ENCODE measurements at regions not wholly inside any gene's neighbourhood (a gene's known extent, or its start where the extent isn't known, plus 50 kb on each side); places are given as distances from the start of the nearest gene placed in this dataset.

DNA sequence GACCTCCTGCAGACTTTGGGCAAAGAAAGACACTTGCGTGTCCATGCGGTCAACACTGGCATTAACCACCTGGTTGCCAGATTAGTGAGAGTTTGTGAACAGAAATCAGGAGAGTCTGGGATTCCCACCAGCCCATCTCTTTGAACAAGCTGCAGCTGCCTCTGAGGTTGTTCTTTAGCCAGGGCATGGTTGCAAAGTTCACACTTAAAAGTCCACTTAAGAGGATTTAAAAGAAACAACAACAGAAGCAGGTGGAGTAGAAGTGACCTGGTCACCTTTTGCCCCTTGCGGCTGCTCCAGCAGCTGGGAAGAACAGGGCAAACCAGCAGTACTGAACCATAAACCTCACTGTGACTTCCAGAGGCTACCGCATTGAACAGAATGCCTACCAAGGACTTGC, 97.3 kb downstream of the FOXB1 start (continued):
- TF ChIP-seq, protein P1, sequence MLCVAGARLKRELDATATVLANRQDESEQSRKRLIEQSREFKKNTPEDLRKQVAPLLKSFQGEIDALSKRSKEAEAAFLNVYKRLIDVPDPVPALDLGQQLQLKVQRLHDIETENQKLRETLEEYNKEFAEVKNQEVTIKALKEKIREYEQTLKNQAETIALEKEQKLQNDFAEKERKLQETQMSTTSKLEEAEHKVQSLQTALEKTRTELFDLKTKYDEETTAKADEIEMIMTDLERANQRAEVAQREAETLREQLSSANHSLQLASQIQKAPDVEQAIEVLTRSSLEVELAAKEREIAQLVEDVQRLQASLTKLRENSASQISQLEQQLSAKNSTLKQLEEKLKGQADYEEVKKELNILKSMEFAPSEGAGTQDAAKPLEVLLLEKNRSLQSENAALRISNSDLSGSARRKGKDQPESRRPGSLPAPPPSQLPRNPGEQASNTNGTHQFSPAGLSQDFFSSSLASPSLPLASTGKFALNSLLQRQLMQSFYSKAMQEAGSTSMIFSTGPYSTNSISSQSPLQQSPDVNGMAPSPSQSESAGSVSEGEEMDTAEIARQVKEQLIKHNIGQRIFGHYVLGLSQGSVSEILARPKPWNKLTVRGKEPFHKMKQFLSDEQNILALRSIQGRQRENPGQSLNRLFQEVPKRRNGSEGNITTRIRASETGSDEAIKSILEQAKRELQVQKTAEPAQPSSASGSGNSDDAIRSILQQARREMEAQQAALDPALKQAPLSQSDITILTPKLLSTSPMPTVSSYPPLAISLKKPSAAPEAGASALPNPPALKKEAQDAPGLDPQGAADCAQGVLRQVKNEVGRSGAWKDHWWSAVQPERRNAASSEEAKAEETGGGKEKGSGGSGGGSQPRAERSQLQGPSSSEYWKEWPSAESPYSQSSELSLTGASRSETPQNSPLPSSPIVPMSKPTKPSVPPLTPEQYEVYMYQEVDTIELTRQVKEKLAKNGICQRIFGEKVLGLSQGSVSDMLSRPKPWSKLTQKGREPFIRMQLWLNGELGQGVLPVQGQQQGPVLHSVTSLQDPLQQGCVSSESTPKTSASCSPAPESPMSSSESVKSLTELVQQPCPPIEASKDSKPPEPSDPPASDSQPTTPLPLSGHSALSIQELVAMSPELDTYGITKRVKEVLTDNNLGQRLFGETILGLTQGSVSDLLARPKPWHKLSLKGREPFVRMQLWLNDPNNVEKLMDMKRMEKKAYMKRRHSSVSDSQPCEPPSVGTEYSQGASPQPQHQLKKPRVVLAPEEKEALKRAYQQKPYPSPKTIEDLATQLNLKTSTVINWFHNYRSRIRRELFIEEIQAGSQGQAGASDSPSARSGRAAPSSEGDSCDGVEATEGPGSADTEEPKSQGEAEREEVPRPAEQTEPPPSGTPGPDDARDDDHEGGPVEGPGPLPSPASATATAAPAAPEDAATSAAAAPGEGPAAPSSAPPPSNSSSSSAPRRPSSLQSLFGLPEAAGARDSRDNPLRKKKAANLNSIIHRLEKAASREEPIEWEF (IDR thresholded peaks at IDR 0.05; ENCODE audit: insufficient replicate concordance, low read depth, low read length) = no peak
- TF ChIP-seq CEBPB (IDR thresholded peaks at IDR 0.05; ENCODE audit: borderline replicate concordance in 1 of 2, low read depth in 2 of 2, low read length in 2 of 2) (no peak), ESRRA (IDR thresholded peaks at IDR 0.05; ENCODE audit: low read length) (no peak), IKZF2 (IDR thresholded peaks at IDR 0.05) (no peak), PAX8 (IDR thresholded peaks at IDR 0.05) (no peak), RAD21 (IDR thresholded peaks at IDR 0.05; ENCODE audit: insufficient read depth, low read depth, low read length) (no peak), MYC (IDR thresholded peaks at IDR 0.05; ENCODE audit: insufficient read depth, insufficient read length, insufficient replicate concordance, low read length, severe bottlenecking) (no peak), GATAD2B (conservative IDR thresholded peaks at IDR 0.05; ENCODE audit: low read depth) (no peak)
- TF ChIP-seq, protein P2, sequence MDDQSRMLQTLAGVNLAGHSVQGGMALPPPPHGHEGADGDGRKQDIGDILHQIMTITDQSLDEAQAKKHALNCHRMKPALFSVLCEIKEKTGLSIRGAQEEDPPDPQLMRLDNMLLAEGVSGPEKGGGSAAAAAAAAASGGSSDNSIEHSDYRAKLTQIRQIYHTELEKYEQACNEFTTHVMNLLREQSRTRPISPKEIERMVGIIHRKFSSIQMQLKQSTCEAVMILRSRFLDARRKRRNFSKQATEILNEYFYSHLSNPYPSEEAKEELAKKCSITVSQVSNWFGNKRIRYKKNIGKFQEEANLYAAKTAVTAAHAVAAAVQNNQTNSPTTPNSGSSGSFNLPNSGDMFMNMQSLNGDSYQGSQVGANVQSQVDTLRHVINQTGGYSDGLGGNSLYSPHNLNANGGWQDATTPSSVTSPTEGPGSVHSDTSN (IDR thresholded peaks at IDR 0.05; ENCODE audit: insufficient replicate concordance, low read depth, low read length) = no peak

All from GM12878 (cell line).